CD4-positive, alpha-beta T cell treated with Interleukin-6 at 100 ng/mL for 8 hours (primary cell): ENCODE measurements at regions not wholly inside any gene's neighbourhood (a gene's known extent, or its start where the extent isn't known, plus 50 kb on each side); places are given as distances from the start of the nearest gene placed in this dataset.
"Not testable (repeated sequence)": the region's sequence is repeated elsewhere in the genome, so short reads cannot be mapped to it uniquely, and the experiment has no call there.

Experiments
- DNase-seq: peaks from one replicate; pipeline ENCODE4 v3.0.0-alpha.2; 2020; ENCODE audit warnings: mixed read lengths, low spot score

- DNase-seq = no peak
These were observed 95.1 kb downstream of the RPAP3 start for GRCh38 chr12:47610686-47611252.

- DNase-seq = no peak
These were observed 96.0 kb downstream of the RPAP3 start for GRCh38 chr12:47609806-47610205.

- DNase-seq = not testable (repeated sequence)
These were observed 97.2 kb downstream of the RPAP3 start for GRCh38 chr12:47608671-47609070.

GRCh38 chr12:47604221-47604873 lies 101.5 kb downstream of the RPAP3 start:
- no peak for DNase-seq

GRCh38 chr12:47602949-47603558 lies 102.8 kb downstream of the RPAP3 start:
- no peak for DNase-seq

- no peak for DNase-seq
These were observed 103.5 kb downstream of the RPAP3 start for GRCh38 chr12:47602325-47602724.

- no peak for DNase-seq
These were observed 104.8 kb downstream of the RPAP3 start for GRCh38 chr12:47601071-47601470.

- DNase-seq = no peak
These were observed 114.0 kb downstream of the RPAP3 start for GRCh38 chr12:47591795-47592194.

- no peak for DNase-seq
These were observed 114.5 kb downstream of the RPAP3 start for GRCh38 chr12:47591361-47591791.

GRCh38 chr12:47590771-47591360 lies 115.0 kb downstream of the RPAP3 start:
- DNase-seq = no peak

GRCh38 chr12:47586952-47587669 lies 118.7 kb downstream of the RPAP3 start:
- no peak for DNase-seq

- no peak for DNase-seq
These were observed 120.3 kb downstream of the RPAP3 start for GRCh38 chr12:47585507-47585906.

- DNase-seq = no peak
These were observed 127.0 kb downstream of the RPAP3 start for GRCh38 chr12:47578836-47579235.

- DNase-seq = no peak
These were observed 128.4 kb downstream of the RPAP3 start for GRCh38 chr12:47577206-47577989.

GRCh38 chr12:47576289-47576945 lies 129.4 kb downstream of the RPAP3 start:
- DNase-seq = no peak

GRCh38 chr12:47574252-47575021 lies 131.4 kb downstream of the RPAP3 start:
- no peak for DNase-seq

GRCh38 chr12:47573146-47573659 lies 132.6 kb downstream of the RPAP3 start:
- DNase-seq = no peak

GRCh38 chr12:47570151-47570550 lies 135.7 kb downstream of the RPAP3 start:
- no peak for DNase-seq

- DNase-seq = no peak
These were observed 143.6 kb downstream of the RPAP3 start for GRCh38 chr12:47562201-47562600.

- no peak for DNase-seq
These were observed 144.1 kb downstream of the RPAP3 start for GRCh38 chr12:47561746-47562145.
